ENCODE measurements at regions not wholly inside any gene's neighbourhood (a gene's known extent, or its start where the extent isn't known, plus 50 kb on each side); places are given as distances from the start of the nearest gene placed in this dataset.

DNA sequence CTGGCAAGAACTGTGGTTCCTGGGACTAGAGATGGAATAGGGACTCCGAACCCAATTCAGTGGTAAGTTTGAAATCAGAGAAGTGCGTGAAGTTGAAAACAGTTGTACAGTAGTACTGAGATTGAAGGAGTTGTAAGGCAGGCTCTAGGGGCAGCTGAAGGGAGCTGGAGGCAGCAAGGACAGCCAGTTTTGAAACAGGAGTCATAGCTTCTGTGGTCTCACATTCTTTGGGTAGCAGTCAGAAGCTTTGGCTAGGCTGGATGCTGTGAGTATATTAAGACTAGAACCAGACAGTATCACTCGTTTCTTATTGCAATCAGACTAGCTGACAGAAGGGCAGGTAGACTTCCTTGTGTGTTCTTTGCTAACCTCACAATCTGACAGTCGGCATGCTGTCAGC, 64.5 kb upstream of the ADAM23 start:
- no peaks in the 10 kb centered on the region for H4K20me1 ChIP-seq (ENCODE audit: insufficient read depth, low read length)
- CTCF ChIA-PET (ENCODE audit: unreplicated experiment) = no interaction called here
- H3K79me2 ChIP-seq (ENCODE audit: insufficient read depth, low read depth, low read length) = no peaks in the 10 kb centered on the region
- intact Hi-C loops (cut with micrococcal nuclease; ENCODE audit: unreplicated experiment) = no loop called here
- H3K4me3 ChIP-seq (ENCODE audit: low read depth, low read length, poor library complexity, severe bottlenecking) = no peak overlapping the region
- no peak for DNase-seq (ENCODE audit: low spot score)
- BruUV-seq (replicated peaks) = no TSS peak
- no peak overlapping the region for H2AFZ ChIP-seq (ENCODE audit: low read length)
- no peak overlapping the region for H3K27ac ChIP-seq (ENCODE audit: low read depth, low read length, poor library complexity, severe bottlenecking)
- no peaks in the 10 kb centered on the region for H3K4me1 ChIP-seq (ENCODE audit: insufficient read depth, low read length, poor library complexity, severe bottlenecking)
- no peaks in the 10 kb centered on the region for H3K36me3 ChIP-seq (ENCODE audit: insufficient read depth, low read length)
- no peak overlapping the region for H3K4me2 ChIP-seq (ENCODE audit: low read length)
- TF ChIP-seq, protein P1, sequence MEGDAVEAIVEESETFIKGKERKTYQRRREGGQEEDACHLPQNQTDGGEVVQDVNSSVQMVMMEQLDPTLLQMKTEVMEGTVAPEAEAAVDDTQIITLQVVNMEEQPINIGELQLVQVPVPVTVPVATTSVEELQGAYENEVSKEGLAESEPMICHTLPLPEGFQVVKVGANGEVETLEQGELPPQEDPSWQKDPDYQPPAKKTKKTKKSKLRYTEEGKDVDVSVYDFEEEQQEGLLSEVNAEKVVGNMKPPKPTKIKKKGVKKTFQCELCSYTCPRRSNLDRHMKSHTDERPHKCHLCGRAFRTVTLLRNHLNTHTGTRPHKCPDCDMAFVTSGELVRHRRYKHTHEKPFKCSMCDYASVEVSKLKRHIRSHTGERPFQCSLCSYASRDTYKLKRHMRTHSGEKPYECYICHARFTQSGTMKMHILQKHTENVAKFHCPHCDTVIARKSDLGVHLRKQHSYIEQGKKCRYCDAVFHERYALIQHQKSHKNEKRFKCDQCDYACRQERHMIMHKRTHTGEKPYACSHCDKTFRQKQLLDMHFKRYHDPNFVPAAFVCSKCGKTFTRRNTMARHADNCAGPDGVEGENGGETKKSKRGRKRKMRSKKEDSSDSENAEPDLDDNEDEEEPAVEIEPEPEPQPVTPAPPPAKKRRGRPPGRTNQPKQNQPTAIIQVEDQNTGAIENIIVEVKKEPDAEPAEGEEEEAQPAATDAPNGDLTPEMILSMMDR (conservative IDR thresholded peaks at IDR 0.05; ENCODE audit: low read length) = no peak
- TF ChIP-seq EZH2phosphoT487 (IDR thresholded peaks at IDR 0.05; ENCODE audit: borderline replicate concordance, low read depth, low read length) = no peak
- POLR2A ChIA-PET = no interaction called here
- H3K9me2 ChIP-seq (ENCODE audit: insufficient read depth, low read length) = no peaks in the 10 kb centered on the region
- H3K9me3 ChIP-seq (ENCODE audit: low read length) = peaks cover 7% of the 10 kb centered on the region; the same call in 1 of the 2 replicates

DNA sequence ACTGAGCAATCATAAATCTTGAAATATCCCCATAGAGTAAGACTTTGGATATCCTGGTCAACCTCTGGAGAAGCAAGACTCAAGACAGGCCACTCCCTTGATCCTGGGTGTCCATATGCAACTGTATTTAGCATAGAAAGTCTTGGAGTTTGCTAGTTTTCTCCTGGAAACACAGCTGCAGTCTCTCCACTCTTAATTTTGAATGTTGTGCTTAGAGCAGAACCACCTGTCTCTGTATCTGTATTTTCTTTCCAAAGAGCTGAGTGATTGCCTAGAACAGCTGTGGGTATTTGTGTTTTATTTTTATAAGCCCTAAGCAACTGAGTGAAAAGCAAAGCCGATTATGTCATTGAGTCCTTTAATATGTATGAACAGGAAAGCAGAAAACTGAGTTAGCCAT, 64.1 kb upstream of the ADAM23 start:
- ChIA-PET CTCF (ENCODE audit: unreplicated experiment) (no interaction called here), POLR2A (no interaction called here)
- intact Hi-C loops (cut with micrococcal nuclease; ENCODE audit: unreplicated experiment) = no loop called here
- Histone ChIP-seq H3K9me3 (ENCODE audit: low read length) (peaks cover 6% of the 10 kb centered on the region; the same call in 1 of the 2 replicates), H3K4me2 (ENCODE audit: low read length) (no peak overlapping the region), H3K9me2 (ENCODE audit: insufficient read depth, low read length) (no peaks in the 10 kb centered on the region), H3K79me2 (ENCODE audit: insufficient read depth, low read depth, low read length) (no peaks in the 10 kb centered on the region), H3K4me1 (ENCODE audit: insufficient read depth, low read length, poor library complexity, severe bottlenecking) (no peaks in the 10 kb centered on the region), H3K36me3 (ENCODE audit: insufficient read depth, low read length) (no peaks in the 10 kb centered on the region), H3K4me3 (ENCODE audit: low read depth, low read length, poor library complexity, severe bottlenecking) (no peak overlapping the region), H2AFZ (ENCODE audit: low read length) (no peak overlapping the region), H4K20me1 (ENCODE audit: insufficient read depth, low read length) (no peaks in the 10 kb centered on the region), H3K27ac (ENCODE audit: low read depth, low read length, poor library complexity, severe bottlenecking) (no peak overlapping the region)
- no peak for DNase-seq (ENCODE audit: low spot score)
- TF ChIP-seq, protein P1 (conservative IDR thresholded peaks at IDR 0.05; ENCODE audit: low read length) = no peak
- no peak for TF ChIP-seq EZH2phosphoT487 (IDR thresholded peaks at IDR 0.05; ENCODE audit: borderline replicate concordance, low read depth, low read length)
- no TSS peak for BruUV-seq (replicated peaks)

DNA sequence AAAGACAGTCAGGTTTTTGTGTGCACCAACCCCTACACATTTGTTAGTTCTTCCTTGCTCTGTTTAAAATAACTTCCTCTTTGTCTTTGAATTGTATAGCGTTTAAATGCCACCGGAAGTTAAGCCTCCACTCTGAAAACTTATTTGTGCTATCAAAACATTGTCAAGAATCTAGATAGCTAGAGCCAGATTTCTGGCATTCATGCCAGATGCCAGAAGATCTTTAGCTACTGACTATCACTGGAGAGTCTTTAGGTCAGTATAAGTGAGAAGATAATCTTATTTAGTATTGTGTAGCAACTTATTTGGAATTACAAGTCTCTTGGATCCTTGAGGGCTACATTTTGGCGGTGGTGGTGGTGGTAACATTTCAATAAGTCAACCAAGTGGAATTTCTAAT, 63.4 kb upstream of the ADAM23 start:
- no TSS peak for BruUV-seq (replicated peaks)
- Histone ChIP-seq H3K27ac (ENCODE audit: low read depth, low read length, poor library complexity, severe bottlenecking) (no peak overlapping the region), H3K4me1 (ENCODE audit: insufficient read depth, low read length, poor library complexity, severe bottlenecking) (no peaks in the 10 kb centered on the region), H3K79me2 (ENCODE audit: insufficient read depth, low read depth, low read length) (no peaks in the 10 kb centered on the region), H2AFZ (ENCODE audit: low read length) (no peak overlapping the region), H4K20me1 (ENCODE audit: insufficient read depth, low read length) (no peaks in the 10 kb centered on the region), H3K4me2 (ENCODE audit: low read length) (no peak overlapping the region), H3K9me2 (ENCODE audit: insufficient read depth, low read length) (no peaks in the 10 kb centered on the region), H3K4me3 (ENCODE audit: low read depth, low read length, poor library complexity, severe bottlenecking) (no peak overlapping the region), H3K9me3 (ENCODE audit: low read length) (peaks cover 6% of the 10 kb centered on the region; the same call in 1 of the 2 replicates), H3K36me3 (ENCODE audit: insufficient read depth, low read length) (no peaks in the 10 kb centered on the region)
- POLR2A ChIA-PET = interaction anchor here (0.6 kb wide), 1 partner anchor 25 kb away, joined by 4 read pairs; no protein-coding TSS in a partner anchor
- CTCF ChIA-PET (ENCODE audit: unreplicated experiment) = no interaction called here
- TF ChIP-seq, protein P1 (conservative IDR thresholded peaks at IDR 0.05; ENCODE audit: low read length) = no peak
- no peak for TF ChIP-seq EZH2phosphoT487 (IDR thresholded peaks at IDR 0.05; ENCODE audit: borderline replicate concordance, low read depth, low read length)
- intact Hi-C loops (cut with micrococcal nuclease; ENCODE audit: unreplicated experiment) = no loop called here
- no peak for DNase-seq (ENCODE audit: low spot score)

Measured in OCI-LY7 (cell line).